ENCODE measurements at regions not wholly inside any gene's neighbourhood (a gene's known extent, or its start where the extent isn't known, plus 50 kb on each side); places are given as distances from the start of the nearest gene placed in this dataset.

- intact Hi-C loops (cut with DNase I; ENCODE audit: low total_unique reads): no loop called here
- WGBS, 2 donors (ENCODE audit: low coverage in 1 of 2): 62 to 71% methylated on average over 11 to 25 of the region's 25 CpGs
- TF ChIP-seq EP300 (IDR thresholded peaks at IDR 0.05; ENCODE audit: low read depth): no peak
- peak; percentile 21 for TF ChIP-seq POLR2A (IDR thresholded peaks at IDR 0.05)
- peak in 1 of 3 donors; percentile 18 for TF ChIP-seq POLR2AphosphoS5 (IDR thresholded peaks at IDR 0.05)
- TF ChIP-seq CTCF (IDR thresholded peaks at IDR 0.05): no peak
- Histone ChIP-seq H3K4me3 (peak overlapping the region in 2 of 4 donors; percentile 2 to 17), H3K4me1 (no peaks in the 10 kb centered on the region), H3K9me3 (no peaks in the 10 kb centered on the region), H3K27ac (peak overlapping the region; percentile 46 to 63 (median 55)), H3K27me3 (no peaks in the 10 kb centered on the region), H3K36me3 (no peaks in the 10 kb centered on the region)
- peak; percentile 27 for DNase-seq
- in situ Hi-C loops (cut with MboI; ENCODE audit: low pct_ligation_motif_present in 1 of 4, low pct_unique_long_range_greater_than_20kb in 1 of 4, low sequenced_read_pairs in 3 of 4): no loop called here
Measured at GRCh38 chr2:8281950-8282857, 399.7 kb upstream of the ID2 start.

GRCh38 chr2:8282858-8283252 lies 399.0 kb upstream of the ID2 start:
- no peaks in the 10 kb centered on the region for H3K4me1 ChIP-seq
- H3K36me3 ChIP-seq: no peaks in the 10 kb centered on the region
- no peaks in the 10 kb centered on the region for H3K27me3 ChIP-seq
- in situ Hi-C loops (cut with MboI; ENCODE audit: low pct_ligation_motif_present in 1 of 4, low pct_unique_long_range_greater_than_20kb in 1 of 4, low sequenced_read_pairs in 3 of 4) (no loop called here), intact Hi-C loops (cut with DNase I; ENCODE audit: low total_unique reads) (no loop called here)
- no peaks in the 10 kb centered on the region for H3K9me3 ChIP-seq
- no peak overlapping the region for H3K4me3 ChIP-seq
- TF ChIP-seq POLR2AphosphoS5 (IDR thresholded peaks at IDR 0.05): no peak
- TF ChIP-seq POLR2A (IDR thresholded peaks at IDR 0.05): no peak
- TF ChIP-seq EP300 (IDR thresholded peaks at IDR 0.05; ENCODE audit: low read depth): no peak
- no peak for TF ChIP-seq CTCF (IDR thresholded peaks at IDR 0.05)
- peak overlapping the region in 1 of 4 donors; percentile 27 for H3K27ac ChIP-seq
- WGBS, 2 donors (ENCODE audit: low coverage in 1 of 2): 79 to 89% methylated on average over 11 to 13 of the region's 13 CpGs
- no peak for DNase-seq

GRCh38 chr2:8285081-8285480 lies 396.8 kb upstream of the ID2 start:
- H3K9me3 ChIP-seq: no peaks in the 10 kb centered on the region
- no peak for DNase-seq
- intact Hi-C loops (cut with DNase I; ENCODE audit: low total_unique reads) (no loop called here), in situ Hi-C loops (cut with MboI; ENCODE audit: low pct_ligation_motif_present in 1 of 4, low pct_unique_long_range_greater_than_20kb in 1 of 4, low sequenced_read_pairs in 3 of 4) (no loop called here)
- no peaks in the 10 kb centered on the region for H3K36me3 ChIP-seq
- no peaks in the 10 kb centered on the region for H3K27me3 ChIP-seq
- TF ChIP-seq CTCF (IDR thresholded peaks at IDR 0.05): no peak
- no peak for TF ChIP-seq POLR2AphosphoS5 (IDR thresholded peaks at IDR 0.05)
- TF ChIP-seq EP300 (IDR thresholded peaks at IDR 0.05; ENCODE audit: low read depth): no peak
- no peak for TF ChIP-seq POLR2A (IDR thresholded peaks at IDR 0.05)
- 68% methylated on average over 3 of the region's 3 CpGs; no CpG with 5 or more reads in 1 of the 2 donors for WGBS, 2 donors (ENCODE audit: low coverage in 1 of 2)
- H3K27ac ChIP-seq: no peak overlapping the region
- no peaks in the 10 kb centered on the region for H3K4me1 ChIP-seq
- H3K4me3 ChIP-seq: no peak overlapping the region

GRCh38 chr2:8285898-8286297 lies 396.0 kb upstream of the ID2 start:
- TF ChIP-seq POLR2AphosphoS5 (IDR thresholded peaks at IDR 0.05) (no peak), POLR2A (IDR thresholded peaks at IDR 0.05) (no peak), CTCF (IDR thresholded peaks at IDR 0.05) (no peak), EP300 (IDR thresholded peaks at IDR 0.05; ENCODE audit: low read depth) (no peak)
- no peaks in the 10 kb centered on the region for H3K9me3 ChIP-seq
- no peaks in the 10 kb centered on the region for H3K4me1 ChIP-seq
- H3K36me3 ChIP-seq: no peaks in the 10 kb centered on the region
- H3K27me3 ChIP-seq: no peaks in the 10 kb centered on the region
- 80 to 97% methylated on average over 2 to 5 of the region's 5 CpGs for WGBS, 2 donors (ENCODE audit: low coverage in 1 of 2)
- in situ Hi-C loops (cut with MboI; ENCODE audit: low pct_ligation_motif_present in 1 of 4, low pct_unique_long_range_greater_than_20kb in 1 of 4, low sequenced_read_pairs in 3 of 4): no loop called here
- intact Hi-C loops (cut with DNase I; ENCODE audit: low total_unique reads): no loop called here
- no peak overlapping the region for H3K27ac ChIP-seq
- no peak overlapping the region for H3K4me3 ChIP-seq
- no peak for DNase-seq
